BJ (cell line): ENCODE measurements at regions not wholly inside any gene's neighbourhood (a gene's known extent, or its start where the extent isn't known, plus 50 kb on each side); places are given as distances from the start of the nearest gene placed in this dataset.
"Not testable (repeated sequence)": the region's sequence is repeated elsewhere in the genome, so short reads cannot be mapped to it uniquely, and the experiment has no call there.

Source experiments
- CTCF ChIA-PET: fragments of 350-600 bp; formaldehyde crosslinking; extraction: SDS; loops from one replicate; lab custom pipeline; 2021; ENCODE audit warnings: antibody characterized with exemption, inconsistent platforms; lab: Yijun Ruan, JAX
- POLR2A ChIA-PET: fragments of 300-600 bp; sonication (Branson Sonifier 250); formaldehyde crosslinking; extraction: SDS; loops from one replicate; lab custom pipeline; 2021; ENCODE audit warnings: antibody characterized with exemption; lab: Charles Lee
- DNase-seq: peaks from one replicate; pipeline ENCODE4 v3.0.0-alpha.2; 2011; ENCODE audit warnings: low read depth
- H3K27me3 ChIP-seq: 2 replicates; pipeline ENCODE4 v1.6.0; 2011; ENCODE audit warnings: low read length; ENCODE audit not compliant: control insufficient read depth, insufficient read depth
- H3K36me3 ChIP-seq: 2 replicates; pipeline ENCODE4 v1.5.1; 2011; ENCODE audit warnings: low read length; ENCODE audit not compliant: control insufficient read depth, insufficient read depth
- H3K4me3 ChIP-seq: 2 replicates; pipeline ENCODE4 v1.5.1; 2011; ENCODE audit warnings: low read depth, mild to moderate bottlenecking, control low read depth, low read length
- CTCF ChIP-seq: IDR thresholded peaks from 2 replicates; pipeline ENCODE4 v1.5.1; 2011; ENCODE audit warnings: low read depth, mild to moderate bottlenecking, control low read depth, inconsistent platforms, low read length, moderate library complexity; ENCODE audit not compliant: insufficient read depth

- Histone ChIP-seq H3K27me3 (no peaks in the 10 kb centered on the region), H3K36me3 (no peaks in the 10 kb centered on the region), H3K4me3 (no peak overlapping the region)
- no peak for DNase-seq
- ChIA-PET CTCF (no interaction called here), POLR2A (no interaction called here)
- TF ChIP-seq CTCF: no peak
These were observed 1438.5 kb upstream of the CELF2 start for GRCh38 chr10:9579110-9579705.

GRCh38 chr10:9582803-9583202 is 1434.9 kb upstream of the CELF2 start:
- CTCF ChIA-PET, H3K4me3 ChIP-seq, DNase-seq, POLR2A ChIA-PET, H3K27me3 ChIP-seq, H3K36me3 ChIP-seq: not testable (repeated sequence)

- ChIA-PET CTCF (no interaction called here), POLR2A (no interaction called here)
- no peak for DNase-seq
- no peak for TF ChIP-seq CTCF
- no peak overlapping the region for H3K4me3 ChIP-seq
- no peaks in the 10 kb centered on the region for H3K36me3 ChIP-seq
- no peaks in the 10 kb centered on the region for H3K27me3 ChIP-seq
These were observed 1421.2 kb upstream of the CELF2 start for GRCh38 chr10:9596368-9596920.

GRCh38 chr10:9602998-9603397 is 1414.7 kb upstream of the CELF2 start:
- no peak for TF ChIP-seq CTCF
- CTCF ChIA-PET: interaction anchor here (0.6 kb wide), 1 partner anchor 40 kb away, joined by 3 read pairs; no protein-coding TSS in a partner anchor
- Histone ChIP-seq H3K27me3 (no peaks in the 10 kb centered on the region), H3K36me3 (no peaks in the 10 kb centered on the region), H3K4me3 (no peak overlapping the region)
- no peak for DNase-seq
- POLR2A ChIA-PET: no interaction called here

GRCh38 chr10:9603972-9604371 is 1413.7 kb upstream of the CELF2 start:
- CTCF ChIA-PET: no interaction called here

More at GRCh38 chr10:9603972-9604371, 1413.7 kb upstream of the CELF2 start:
- Histone ChIP-seq H3K4me3 (no peak overlapping the region), H3K27me3 (no peaks in the 10 kb centered on the region), H3K36me3 (no peaks in the 10 kb centered on the region)
- DNase-seq: no peak
- no peak for TF ChIP-seq CTCF
- POLR2A ChIA-PET: no interaction called here
